ENCODE measurements at regions not wholly inside any gene's neighbourhood (a gene's known extent, or its start where the extent isn't known, plus 50 kb on each side); places are given as distances from the start of the nearest gene placed in this dataset.

GRCh38 chr3:14317057-14317553 is 85.3 kb upstream of the SLC6A6 start:
- DNase-seq (ENCODE audit: low read depth), result no peak

GRCh38 chr3:14318646-14319045 is 83.8 kb upstream of the SLC6A6 start:
- DNase-seq (ENCODE audit: low read depth), result no peak

GRCh38 chr3:14319654-14320182 is 82.7 kb upstream of the SLC6A6 start:
- DNase-seq (ENCODE audit: low read depth), result no peak

GRCh38 chr3:14320219-14320618 is 82.2 kb upstream of the SLC6A6 start:
- no peak for DNase-seq (ENCODE audit: low read depth)

GRCh38 chr3:14322001-14322400 is 80.4 kb upstream of the SLC6A6 start:
- no peak for DNase-seq (ENCODE audit: low read depth)

- DNase-seq (ENCODE audit: low read depth), result no peak
These were observed 79.6 kb upstream of the SLC6A6 start for GRCh38 chr3:14322667-14323295.

GRCh38 chr3:14323401-14324223 is 78.8 kb upstream of the SLC6A6 start:
- DNase-seq (ENCODE audit: low read depth), result no peak

- DNase-seq (ENCODE audit: low read depth), result no peak
These were observed 78.0 kb upstream of the SLC6A6 start for GRCh38 chr3:14324224-14324944.

- no peak for DNase-seq (ENCODE audit: low read depth)
These were observed 74.0 kb upstream of the SLC6A6 start for GRCh38 chr3:14328422-14328821.

GRCh38 chr3:14329116-14329830 is 73.1 kb upstream of the SLC6A6 start:
- no peak for DNase-seq (ENCODE audit: low read depth)

GRCh38 chr3:14329842-14330241 is 72.6 kb upstream of the SLC6A6 start:
- DNase-seq (ENCODE audit: low read depth), result no peak

GRCh38 chr3:14330508-14330907 is 71.9 kb upstream of the SLC6A6 start:
- no peak for DNase-seq (ENCODE audit: low read depth)

- no peak for DNase-seq (ENCODE audit: low read depth)
These were observed 71.2 kb upstream of the SLC6A6 start for GRCh38 chr3:14331251-14331650.

GRCh38 chr3:14332392-14332791 is 70.0 kb upstream of the SLC6A6 start:
- DNase-seq (ENCODE audit: low read depth), result no peak

- DNase-seq (ENCODE audit: low read depth), result no peak
These were observed 69.2 kb upstream of the SLC6A6 start for GRCh38 chr3:14333215-14333614.

- no peak for DNase-seq (ENCODE audit: low read depth)
These were observed 68.8 kb upstream of the SLC6A6 start for GRCh38 chr3:14333621-14334020.

- DNase-seq (ENCODE audit: low read depth), result no peak
These were observed 68.3 kb upstream of the SLC6A6 start for GRCh38 chr3:14334136-14334535.

GRCh38 chr3:14334936-14335335 is 67.5 kb upstream of the SLC6A6 start:
- DNase-seq (ENCODE audit: low read depth), result no peak

GRCh38 chr3:14335774-14336748 is 66.3 kb upstream of the SLC6A6 start:
- no peak for DNase-seq (ENCODE audit: low read depth)

- no peak for DNase-seq (ENCODE audit: low read depth)
These were observed 65.4 kb upstream of the SLC6A6 start for GRCh38 chr3:14336749-14337598.

All from stimulated activated CD4-positive, alpha-beta T cell treated with anti-CD3 and anti-CD28 coated beads, Interleukin-2, amount 100 ng/mL, for 4 hours (primary cell).